ENCODE measurements at regions not wholly inside any gene's neighbourhood (a gene's known extent, or its start where the extent isn't known, plus 50 kb on each side); places are given as distances from the start of the nearest gene placed in this dataset.

DNA sequence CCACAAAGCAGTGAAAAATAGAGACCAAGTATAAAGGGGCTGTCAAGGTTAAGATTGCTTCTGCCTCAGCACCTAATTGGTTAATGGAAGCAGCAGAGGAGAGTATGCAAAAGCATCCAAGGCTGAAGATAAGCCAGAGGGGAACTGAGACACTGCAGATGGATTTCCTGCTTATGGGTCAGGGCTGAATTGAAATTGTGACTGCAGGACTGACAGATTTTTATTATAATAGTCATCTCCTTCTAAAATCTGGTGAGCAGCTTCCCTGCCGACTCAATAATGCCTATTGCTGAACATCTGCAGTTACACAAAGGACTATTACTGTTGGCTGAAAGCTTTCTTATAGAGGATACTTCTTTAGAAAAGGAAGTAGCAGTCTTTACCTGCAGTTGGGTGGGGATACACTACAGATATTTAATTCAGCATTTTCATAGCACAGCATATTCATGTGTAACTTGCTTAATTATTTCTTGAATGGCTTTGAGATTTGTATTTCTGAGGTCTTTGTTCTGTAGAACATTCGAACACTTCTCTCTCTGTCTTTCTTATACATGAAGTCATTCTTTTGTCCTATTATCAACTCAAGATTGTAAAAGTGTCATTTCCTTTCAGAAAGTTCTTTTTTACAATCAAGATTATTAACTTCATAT lies 363.0 kb upstream of the RIOK2 start:
- no peak for DNase-seq (ENCODE audit: low read depth)
- in situ Hi-C loops (cut with HindIII; ENCODE audit: low sequenced_read_pairs) = no loop called here
- H3K4me3 ChIP-seq (ENCODE audit: low read depth, low read length) = no peak overlapping the region
- TF ChIP-seq, protein P1, sequence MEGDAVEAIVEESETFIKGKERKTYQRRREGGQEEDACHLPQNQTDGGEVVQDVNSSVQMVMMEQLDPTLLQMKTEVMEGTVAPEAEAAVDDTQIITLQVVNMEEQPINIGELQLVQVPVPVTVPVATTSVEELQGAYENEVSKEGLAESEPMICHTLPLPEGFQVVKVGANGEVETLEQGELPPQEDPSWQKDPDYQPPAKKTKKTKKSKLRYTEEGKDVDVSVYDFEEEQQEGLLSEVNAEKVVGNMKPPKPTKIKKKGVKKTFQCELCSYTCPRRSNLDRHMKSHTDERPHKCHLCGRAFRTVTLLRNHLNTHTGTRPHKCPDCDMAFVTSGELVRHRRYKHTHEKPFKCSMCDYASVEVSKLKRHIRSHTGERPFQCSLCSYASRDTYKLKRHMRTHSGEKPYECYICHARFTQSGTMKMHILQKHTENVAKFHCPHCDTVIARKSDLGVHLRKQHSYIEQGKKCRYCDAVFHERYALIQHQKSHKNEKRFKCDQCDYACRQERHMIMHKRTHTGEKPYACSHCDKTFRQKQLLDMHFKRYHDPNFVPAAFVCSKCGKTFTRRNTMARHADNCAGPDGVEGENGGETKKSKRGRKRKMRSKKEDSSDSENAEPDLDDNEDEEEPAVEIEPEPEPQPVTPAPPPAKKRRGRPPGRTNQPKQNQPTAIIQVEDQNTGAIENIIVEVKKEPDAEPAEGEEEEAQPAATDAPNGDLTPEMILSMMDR (IDR thresholded peaks at IDR 0.05; ENCODE audit: low read depth, low read length, missing control alignments) = no peak

GRCh38 chr5:97547430-97547829 lies 364.4 kb upstream of the RIOK2 start:
- TF ChIP-seq, protein P1 (IDR thresholded peaks at IDR 0.05; ENCODE audit: low read depth, low read length, missing control alignments) = no peak
- in situ Hi-C loops (cut with HindIII; ENCODE audit: low sequenced_read_pairs) = no loop called here
- no peak overlapping the region for H3K4me3 ChIP-seq (ENCODE audit: low read depth, low read length)
- no peak for DNase-seq (ENCODE audit: low read depth)

DNA sequence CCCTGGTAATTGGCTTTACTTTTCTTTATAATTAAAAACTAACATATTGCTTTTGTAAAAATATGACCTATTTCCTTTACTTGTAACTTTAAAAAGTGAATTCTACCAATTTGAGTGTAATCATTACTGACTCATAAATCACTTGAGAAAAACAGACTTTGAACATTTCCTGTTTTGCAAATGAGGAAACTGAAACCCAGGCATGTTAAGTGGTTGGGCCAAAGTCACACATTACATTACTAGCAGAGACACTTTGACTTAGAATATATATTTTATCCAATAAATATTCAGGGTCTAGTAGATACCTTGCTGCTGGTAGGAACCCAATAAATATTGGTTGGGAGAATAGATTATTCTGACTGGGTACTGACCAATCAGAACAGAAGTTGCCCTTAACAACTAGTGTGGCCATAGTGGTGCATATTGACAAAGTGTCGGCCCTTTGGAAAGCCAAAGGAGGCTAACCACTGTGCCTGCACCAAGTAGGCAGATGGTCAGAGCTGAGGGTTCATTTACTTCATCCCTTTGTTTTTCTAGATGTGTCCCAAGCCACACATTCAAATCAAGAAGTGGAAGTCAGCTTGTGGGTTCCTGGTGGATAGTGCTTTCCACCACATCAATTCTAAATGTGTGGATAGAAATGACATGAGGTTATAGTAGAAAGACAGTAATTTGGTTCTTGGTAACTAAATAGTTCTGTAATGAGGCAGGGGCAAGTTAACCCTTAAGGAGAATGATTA lies 365.1 kb upstream of the RIOK2 start:
- in situ Hi-C loops (cut with HindIII; ENCODE audit: low sequenced_read_pairs) = no loop called here
- no peak for DNase-seq (ENCODE audit: low read depth)
- TF ChIP-seq, protein P1 (IDR thresholded peaks at IDR 0.05; ENCODE audit: low read depth, low read length, missing control alignments) = no peak
- H3K4me3 ChIP-seq (ENCODE audit: low read depth, low read length) = no peak overlapping the region

GRCh38 chr5:97548739-97549080 lies 365.7 kb upstream of the RIOK2 start:
- DNase-seq (ENCODE audit: low read depth) = no peak
- in situ Hi-C loops (cut with HindIII; ENCODE audit: low sequenced_read_pairs) = no loop called here
- no peak overlapping the region for H3K4me3 ChIP-seq (ENCODE audit: low read depth, low read length)
- TF ChIP-seq, protein P1 (IDR thresholded peaks at IDR 0.05; ENCODE audit: low read depth, low read length, missing control alignments) = no peak

DNA sequence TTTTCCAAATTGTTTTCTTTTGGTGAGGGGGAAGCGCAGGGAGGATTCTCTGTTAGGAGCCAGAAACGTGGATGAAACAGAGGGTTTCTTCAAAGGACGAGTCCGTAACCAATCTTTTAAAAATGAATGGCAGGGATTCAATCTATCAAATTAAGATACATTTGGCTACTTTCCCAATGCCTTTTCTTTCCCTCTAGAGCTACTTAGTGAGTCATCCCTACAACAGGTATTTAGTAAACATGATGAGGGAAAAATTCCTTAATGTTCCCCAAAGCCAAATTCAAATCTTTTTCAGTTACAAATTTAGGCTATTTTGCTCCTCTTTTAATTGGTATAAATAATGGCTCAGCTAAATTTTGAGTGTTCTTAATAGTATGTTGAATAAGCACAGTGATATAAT lies 366.4 kb upstream of the RIOK2 start:
- in situ Hi-C loops (cut with HindIII; ENCODE audit: low sequenced_read_pairs) = no loop called here
- no peak overlapping the region for H3K4me3 ChIP-seq (ENCODE audit: low read depth, low read length)
- no peak for DNase-seq (ENCODE audit: low read depth)
- TF ChIP-seq, protein P1 (IDR thresholded peaks at IDR 0.05; ENCODE audit: low read depth, low read length, missing control alignments) = no peak

- no peak overlapping the region for H3K4me3 ChIP-seq (ENCODE audit: low read depth, low read length)
- DNase-seq (ENCODE audit: low read depth) = peak; percentile 11
- TF ChIP-seq, protein P1 (IDR thresholded peaks at IDR 0.05; ENCODE audit: low read depth, low read length, missing control alignments) = no peak
- in situ Hi-C loops (cut with HindIII; ENCODE audit: low sequenced_read_pairs) = no loop called here
Observed at GRCh38 chr5:97550164-97550563, 367.1 kb upstream of the RIOK2 start.

Data from astrocyte of the cerebellum (primary cell).